ENCODE measurements at regions not wholly inside any gene's neighbourhood (a gene's known extent, or its start where the extent isn't known, plus 50 kb on each side); places are given as distances from the start of the nearest gene placed in this dataset.

DNA sequence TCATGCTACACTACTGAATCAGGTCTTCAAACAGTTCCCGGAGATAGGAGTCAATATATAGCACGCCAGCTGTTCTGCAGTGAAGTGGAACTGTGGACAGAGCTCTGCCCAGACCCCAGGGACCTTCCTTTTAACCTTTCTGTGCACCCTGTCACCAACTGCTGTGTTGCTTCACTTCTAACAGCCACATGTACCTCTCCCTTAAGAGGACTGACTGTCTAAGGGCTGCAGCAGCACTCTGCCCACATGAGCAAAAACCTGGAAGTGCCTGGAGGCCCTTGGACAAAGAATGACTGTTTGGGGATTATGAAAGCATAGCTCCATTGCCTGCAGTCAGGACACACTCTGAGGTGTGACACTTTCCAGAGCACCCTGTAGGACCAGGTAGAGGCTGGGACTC is 88.3 kb upstream of the CTNNB1 start:
- Histone ChIP-seq H2AFZ (ENCODE audit: low read length) (no peak overlapping the region), H3K27ac (ENCODE audit: insufficient read length, low read depth, low read length) (no peak overlapping the region)
- DNase-seq: no peak

More for the DNA sequence above, 88.3 kb upstream of the CTNNB1 start:
- Histone ChIP-seq H3K27me3 (ENCODE audit: insufficient read depth, low read length) (no peaks in the 10 kb centered on the region), H4K8ac (replicated peaks; ENCODE audit: insufficient read length, low read depth, low read length) (no peak overlapping the region), H3K9me3 (ENCODE audit: control insufficient read depth, low read depth, low read length) (no peaks in the 10 kb centered on the region), H3K23me2 (ENCODE audit: insufficient read length, low read depth, low read length, poor library complexity, severe bottlenecking) (no peaks in the 10 kb centered on the region), H3K18ac (ENCODE audit: insufficient read length, low read depth, low read length) (no peak overlapping the region), H2BK5ac (ENCODE audit: insufficient read length, low read length) (no peak overlapping the region), H4K91ac (ENCODE audit: insufficient read length, low read depth, low read length) (no peak overlapping the region), H3K23ac (ENCODE audit: insufficient read length, low read depth, low read length) (no peak overlapping the region), H2BK15ac (ENCODE audit: low read depth, low read length) (no peak overlapping the region), H4K5ac (ENCODE audit: insufficient read length, low read depth, low read length) (no peak overlapping the region), H2BK12ac (ENCODE audit: insufficient read length, low read depth, low read length) (no peak overlapping the region), H3K56ac (ENCODE audit: insufficient read length, low read depth, low read length) (no peak overlapping the region), H3K79me1 (ENCODE audit: insufficient read depth, low read depth, low read length, poor library complexity, severe bottlenecking) (no peaks in the 10 kb centered on the region), H3K4me2 (ENCODE audit: insufficient read depth, insufficient read length, low read length) (no peak overlapping the region), H2BK120ac (ENCODE audit: low read depth, low read length, poor library complexity, severe bottlenecking) (no peak overlapping the region), H3K4me1 (ENCODE audit: insufficient read depth, low read length) (no peaks in the 10 kb centered on the region), H3K79me2 (ENCODE audit: insufficient read depth, low read length) (no peaks in the 10 kb centered on the region), H2BK20ac (ENCODE audit: low read depth, low read length, poor library complexity, severe bottlenecking) (no peak overlapping the region), H3K14ac (ENCODE audit: insufficient read depth, low read length) (no peak overlapping the region), H3T11ph (ENCODE audit: low read length) (no peak overlapping the region), H3K9ac (ENCODE audit: extremely low read depth, insufficient read length, low read length) (no peak overlapping the region), H3K4ac (ENCODE audit: low read depth, low read length) (no peak overlapping the region), H4K20me1 (ENCODE audit: control insufficient read depth, insufficient read depth, insufficient read length) (no peaks in the 10 kb centered on the region), H2AK5ac (ENCODE audit: insufficient read length, low read length) (no peak overlapping the region)
- no CpG with 5 or more reads among the region's 2 CpGs for WGBS (ENCODE audit: extremely low coverage, insufficient read length, low lambda C conversion rate)
- H3K9me3 Mint-ChIP-seq: no peaks in the 10 kb centered on the region
- peaks cover 6% of the 10 kb centered on the region for H3K27me3 Mint-ChIP-seq (ENCODE audit: low read depth)
- no peaks in the 10 kb centered on the region; a peak in 1 of 7 replicates for H3K36me3 Mint-ChIP-seq (ENCODE audit: insufficient read depth in 1 of 3, low read depth in 3 of 3)
- no peak overlapping the region for H3K27ac Mint-ChIP-seq
- TF ChIP-seq, protein P1, sequence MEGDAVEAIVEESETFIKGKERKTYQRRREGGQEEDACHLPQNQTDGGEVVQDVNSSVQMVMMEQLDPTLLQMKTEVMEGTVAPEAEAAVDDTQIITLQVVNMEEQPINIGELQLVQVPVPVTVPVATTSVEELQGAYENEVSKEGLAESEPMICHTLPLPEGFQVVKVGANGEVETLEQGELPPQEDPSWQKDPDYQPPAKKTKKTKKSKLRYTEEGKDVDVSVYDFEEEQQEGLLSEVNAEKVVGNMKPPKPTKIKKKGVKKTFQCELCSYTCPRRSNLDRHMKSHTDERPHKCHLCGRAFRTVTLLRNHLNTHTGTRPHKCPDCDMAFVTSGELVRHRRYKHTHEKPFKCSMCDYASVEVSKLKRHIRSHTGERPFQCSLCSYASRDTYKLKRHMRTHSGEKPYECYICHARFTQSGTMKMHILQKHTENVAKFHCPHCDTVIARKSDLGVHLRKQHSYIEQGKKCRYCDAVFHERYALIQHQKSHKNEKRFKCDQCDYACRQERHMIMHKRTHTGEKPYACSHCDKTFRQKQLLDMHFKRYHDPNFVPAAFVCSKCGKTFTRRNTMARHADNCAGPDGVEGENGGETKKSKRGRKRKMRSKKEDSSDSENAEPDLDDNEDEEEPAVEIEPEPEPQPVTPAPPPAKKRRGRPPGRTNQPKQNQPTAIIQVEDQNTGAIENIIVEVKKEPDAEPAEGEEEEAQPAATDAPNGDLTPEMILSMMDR (conservative IDR thresholded peaks at IDR 0.05): no peak
- H3K4me3 Mint-ChIP-seq: no peak overlapping the region
- peaks cover 11 to 21% of the 10 kb centered on the region in 2 experiments; a peak in 3 of 4 replicates for H3K4me1 Mint-ChIP-seq

Data from H9 (cell line).